ENCODE measurements at regions not wholly inside any gene's neighbourhood (a gene's known extent, or its start where the extent isn't known, plus 50 kb on each side); places are given as distances from the start of the nearest gene placed in this dataset.
"Not testable (repeated sequence)": the region's sequence is repeated elsewhere in the genome, so short reads cannot be mapped to it uniquely, and the experiment has no call there.

GRCh38 chr1:187985145-187985896, 1156.6 kb downstream of the PLA2G4A start:
- no peak for DNase-seq
- H3K4me3 Mint-ChIP-seq = no peak overlapping the region
- no peak overlapping the region for H3K4me3 ChIP-seq (ENCODE audit: low read length)
- H3K9me3 Mint-ChIP-seq = peaks cover 6 to 17% (median 13%) of the 10 kb centered on the region in 5 donors
- H3K27me3 ChIP-seq (ENCODE audit: insufficient read depth, low read length, poor library complexity, severe bottlenecking) = no peaks in the 10 kb centered on the region
- H3K9me3 ChIP-seq (ENCODE audit: low read length) = no peaks in the 10 kb centered on the region
- no peaks in the 10 kb centered on the region for H3K4me1 Mint-ChIP-seq
- no peaks in the 10 kb centered on the region for H3K36me3 ChIP-seq (ENCODE audit: insufficient read depth, low read length)
- peaks cover 0 to 1% of the 10 kb centered on the region in 2 donors for H3K27me3 Mint-ChIP-seq
- POLR2A ChIA-PET = no interaction called here
- no peak overlapping the region for H3K27ac Mint-ChIP-seq
- no peaks in the 10 kb centered on the region for H3K36me3 Mint-ChIP-seq
- no peaks in the 10 kb centered on the region for H3K4me1 ChIP-seq (ENCODE audit: insufficient read depth, low read length)
- CTCF ChIA-PET = no interaction called here
- no peak overlapping the region for H3K27ac ChIP-seq (ENCODE audit: low read depth, low read length)

- no peak overlapping the region for H3K4me3 Mint-ChIP-seq
- Histone ChIP-seq H3K36me3 (ENCODE audit: insufficient read depth, low read length) (no peaks in the 10 kb centered on the region), H3K4me3 (ENCODE audit: low read length) (no peak overlapping the region), H3K9me3 (ENCODE audit: low read length) (no peaks in the 10 kb centered on the region), H3K27ac (ENCODE audit: low read depth, low read length) (no peak overlapping the region), H3K4me1 (ENCODE audit: insufficient read depth, low read length) (no peaks in the 10 kb centered on the region), H3K27me3 (ENCODE audit: insufficient read depth, low read length, poor library complexity, severe bottlenecking) (no peaks in the 10 kb centered on the region)
- H3K9me3 Mint-ChIP-seq = peaks cover 0 to 13% (median 9%) of the 10 kb centered on the region in 5 donors
- H3K4me1 Mint-ChIP-seq = no peaks in the 10 kb centered on the region
- peaks cover 0 to 1% of the 10 kb centered on the region in 2 donors for H3K27me3 Mint-ChIP-seq
- H3K36me3 Mint-ChIP-seq = no peaks in the 10 kb centered on the region
- CTCF ChIA-PET = no interaction called here
- no peak overlapping the region for H3K27ac Mint-ChIP-seq
- POLR2A ChIA-PET = no interaction called here
- DNase-seq = no peak
Measured at GRCh38 chr1:187985897-187986654, 1157.3 kb downstream of the PLA2G4A start.

GRCh38 chr1:187987236-187987776, 1158.6 kb downstream of the PLA2G4A start:
- ChIA-PET POLR2A (no interaction called here), CTCF (no interaction called here)
- no peak overlapping the region for H3K4me3 ChIP-seq (ENCODE audit: low read length)
- DNase-seq = no peak
- no peaks in the 10 kb centered on the region for H3K4me1 Mint-ChIP-seq
- H3K27ac ChIP-seq (ENCODE audit: low read depth, low read length) = no peak overlapping the region
- no peaks in the 10 kb centered on the region for H3K27me3 Mint-ChIP-seq
- H3K4me1 ChIP-seq (ENCODE audit: insufficient read depth, low read length) = no peaks in the 10 kb centered on the region
- no peak overlapping the region for H3K27ac Mint-ChIP-seq
- H3K9me3 ChIP-seq (ENCODE audit: low read length) = no peaks in the 10 kb centered on the region
- no peaks in the 10 kb centered on the region for H3K36me3 ChIP-seq (ENCODE audit: insufficient read depth, low read length)
- H3K9me3 Mint-ChIP-seq = peaks cover 2 to 13% (median 5%) of the 10 kb centered on the region in 5 donors
- no peaks in the 10 kb centered on the region for H3K36me3 Mint-ChIP-seq
- no peaks in the 10 kb centered on the region for H3K27me3 ChIP-seq (ENCODE audit: insufficient read depth, low read length, poor library complexity, severe bottlenecking)
- H3K4me3 Mint-ChIP-seq = no peak overlapping the region

- no peaks in the 10 kb centered on the region for H3K36me3 ChIP-seq (ENCODE audit: insufficient read depth, low read length)
- ChIA-PET POLR2A (no interaction called here), CTCF (no interaction called here)
- H3K27me3 ChIP-seq (ENCODE audit: insufficient read depth, low read length, poor library complexity, severe bottlenecking) = no peaks in the 10 kb centered on the region
- H3K4me1 ChIP-seq (ENCODE audit: insufficient read depth, low read length) = no peaks in the 10 kb centered on the region
- Mint-ChIP-seq H3K9me3 (peaks cover 0 to 18% (median 5%) of the 10 kb centered on the region in 5 donors), H3K27me3 (no peaks in the 10 kb centered on the region), H3K36me3 (no peaks in the 10 kb centered on the region), H3K4me3 (no peak overlapping the region), H3K27ac (no peak overlapping the region), H3K4me1 (no peaks in the 10 kb centered on the region)
- no peak for DNase-seq
- no peak overlapping the region for H3K4me3 ChIP-seq (ENCODE audit: low read length)
- no peak overlapping the region for H3K27ac ChIP-seq (ENCODE audit: low read depth, low read length)
- no peaks in the 10 kb centered on the region for H3K9me3 ChIP-seq (ENCODE audit: low read length)
Measured at GRCh38 chr1:187991944-187992343, 1163.2 kb downstream of the PLA2G4A start.

- no peak overlapping the region for H3K27ac Mint-ChIP-seq
- H3K36me3 ChIP-seq (ENCODE audit: insufficient read depth, low read length) = no peaks in the 10 kb centered on the region
- POLR2A ChIA-PET = no interaction called here
Measured at GRCh38 chr1:187996780-187997179, 1168.0 kb downstream of the PLA2G4A start.

GRCh38 chr1:187999973-188000372, 1171.2 kb downstream of the PLA2G4A start:
- H3K4me3 ChIP-seq (ENCODE audit: low read length) = no peak overlapping the region
- H3K27me3 Mint-ChIP-seq = no peaks in the 10 kb centered on the region
- no peaks in the 10 kb centered on the region for H3K27me3 ChIP-seq (ENCODE audit: insufficient read depth, low read length, poor library complexity, severe bottlenecking)
- POLR2A ChIA-PET = no interaction called here
- no peak for DNase-seq
- H3K27ac Mint-ChIP-seq = no peak overlapping the region
- H3K4me1 ChIP-seq (ENCODE audit: insufficient read depth, low read length) = no peaks in the 10 kb centered on the region
- H3K36me3 Mint-ChIP-seq = no peaks in the 10 kb centered on the region
- peaks cover 4 to 40% (median 7%) of the 10 kb centered on the region in 5 donors for H3K9me3 Mint-ChIP-seq
- no peak overlapping the region for H3K27ac ChIP-seq (ENCODE audit: low read depth, low read length)
- no peaks in the 10 kb centered on the region for H3K36me3 ChIP-seq (ENCODE audit: insufficient read depth, low read length)
- no peaks in the 10 kb centered on the region for H3K4me1 Mint-ChIP-seq
- CTCF ChIA-PET = no interaction called here
- H3K4me3 Mint-ChIP-seq = no peak overlapping the region
- no peaks in the 10 kb centered on the region for H3K9me3 ChIP-seq (ENCODE audit: low read length)

More at GRCh38 chr1:187996780-187997179, 1168.0 kb downstream of the PLA2G4A start:
- Mint-ChIP-seq H3K27me3 (no peaks in the 10 kb centered on the region), H3K36me3 (no peaks in the 10 kb centered on the region), H3K4me1 (no peaks in the 10 kb centered on the region), H3K4me3 (no peak overlapping the region), H3K9me3 (peaks cover 1 to 24% (median 9%) of the 10 kb centered on the region in 5 donors)
- no peak for DNase-seq
- no peak overlapping the region for H3K4me3 ChIP-seq (ENCODE audit: low read length)
- H3K9me3 ChIP-seq (ENCODE audit: low read length) = no peaks in the 10 kb centered on the region
- CTCF ChIA-PET = no interaction called here
- no peaks in the 10 kb centered on the region for H3K4me1 ChIP-seq (ENCODE audit: insufficient read depth, low read length)
- no peak overlapping the region for H3K27ac ChIP-seq (ENCODE audit: low read depth, low read length)
- H3K27me3 ChIP-seq (ENCODE audit: insufficient read depth, low read length, poor library complexity, severe bottlenecking) = no peaks in the 10 kb centered on the region

GRCh38 chr1:188003687-188004086, 1174.9 kb downstream of the PLA2G4A start:
- peaks cover 4 to 35% (median 9%) of the 10 kb centered on the region in 5 donors for H3K9me3 Mint-ChIP-seq
- DNase-seq, CTCF ChIA-PET: not testable (repeated sequence)

GRCh38 chr1:188004849-188005248, 1176.1 kb downstream of the PLA2G4A start:
- H3K9me3 Mint-ChIP-seq = peaks cover 3 to 31% (median 9%) of the 10 kb centered on the region in 5 donors
- H3K27me3 Mint-ChIP-seq = peaks cover 0 to 2% of the 10 kb centered on the region in 2 donors
- no peaks in the 10 kb centered on the region for H3K4me1 Mint-ChIP-seq
- Histone ChIP-seq H3K9me3 (ENCODE audit: low read length) (no peaks in the 10 kb centered on the region), H3K4me1 (ENCODE audit: insufficient read depth, low read length) (no peaks in the 10 kb centered on the region), H3K36me3 (ENCODE audit: insufficient read depth, low read length) (no peaks in the 10 kb centered on the region), H3K4me3 (ENCODE audit: low read length) (no peak overlapping the region), H3K27me3 (ENCODE audit: insufficient read depth, low read length, poor library complexity, severe bottlenecking) (no peaks in the 10 kb centered on the region), H3K27ac (ENCODE audit: low read depth, low read length) (no peak overlapping the region)
- POLR2A ChIA-PET = no interaction called here
- H3K36me3 Mint-ChIP-seq = no peaks in the 10 kb centered on the region
- no peak overlapping the region for H3K27ac Mint-ChIP-seq
- no peak for DNase-seq
- CTCF ChIA-PET = interaction anchor here (1.2 kb wide), 1 partner anchor 15 kb away, joined by 3 read pairs; no protein-coding TSS in a partner anchor
- H3K4me3 Mint-ChIP-seq = no peak overlapping the region

More at GRCh38 chr1:188003687-188004086, 1174.9 kb downstream of the PLA2G4A start:
- H3K27me3 Mint-ChIP-seq; H3K36me3 Mint-ChIP-seq; H3K4me1 ChIP-seq (ENCODE audit: insufficient read depth, low read length); H3K9me3 ChIP-seq (ENCODE audit: low read length); H3K27me3 ChIP-seq (ENCODE audit: insufficient read depth, low read length, poor library complexity, severe bottlenecking); H3K4me1 Mint-ChIP-seq; H3K27ac Mint-ChIP-seq; H3K4me3 ChIP-seq (ENCODE audit: low read length); H3K36me3 ChIP-seq (ENCODE audit: insufficient read depth, low read length); H3K27ac ChIP-seq (ENCODE audit: low read depth, low read length); H3K4me3 Mint-ChIP-seq; POLR2A ChIA-PET: not testable (repeated sequence)
